ENCODE measurements at regions not wholly inside any gene's neighbourhood (a gene's known extent, or its start where the extent isn't known, plus 50 kb on each side); places are given as distances from the start of the nearest gene placed in this dataset.

- no peak for DNase-seq (ENCODE audit: low read depth in 2 of 2)
Observed at GRCh38 chr13:22287343-22287920, 616.6 kb downstream of the FGF9 start.

GRCh38 chr13:22288496-22288895 is 617.6 kb downstream of the FGF9 start:
- DNase-seq (ENCODE audit: low read depth in 2 of 2): no peak

- no peak for DNase-seq (ENCODE audit: low read depth in 2 of 2)
Observed at GRCh38 chr13:22289711-22290110, 618.8 kb downstream of the FGF9 start.

- no peak for DNase-seq (ENCODE audit: low read depth in 2 of 2)
Observed at GRCh38 chr13:22298530-22298929, 627.7 kb downstream of the FGF9 start.

- DNase-seq (ENCODE audit: low read depth in 2 of 2): no peak
Observed at GRCh38 chr13:22311734-22312404, 641.0 kb downstream of the FGF9 start.

- no peak for DNase-seq (ENCODE audit: low read depth in 2 of 2)
Observed at GRCh38 chr13:22312405-22312803, 641.5 kb downstream of the FGF9 start.

GRCh38 chr13:22316494-22317025 is 645.7 kb downstream of the FGF9 start:
- no peak for DNase-seq (ENCODE audit: low read depth in 2 of 2)

- DNase-seq (ENCODE audit: low read depth in 2 of 2): no peak
Observed at GRCh38 chr13:22320991-22321390, 650.1 kb downstream of the FGF9 start.

- no peak for DNase-seq (ENCODE audit: low read depth in 2 of 2)
Observed at GRCh38 chr13:22325761-22326160, 654.9 kb downstream of the FGF9 start.

- DNase-seq (ENCODE audit: low read depth in 2 of 2): no peak
Observed at GRCh38 chr13:22332416-22332815, 661.5 kb downstream of the FGF9 start.

- no peak for DNase-seq (ENCODE audit: low read depth in 2 of 2)
Observed at GRCh38 chr13:22336460-22336859, 665.6 kb downstream of the FGF9 start.

GRCh38 chr13:22357132-22357531 is 686.3 kb downstream of the FGF9 start:
- DNase-seq (ENCODE audit: low read depth in 2 of 2): no peak

GRCh38 chr13:22369090-22369489 is 698.2 kb downstream of the FGF9 start:
- DNase-seq (ENCODE audit: low read depth in 2 of 2): no peak

- no peak for DNase-seq (ENCODE audit: low read depth in 2 of 2)
Observed at GRCh38 chr13:22369840-22370239, 699.0 kb downstream of the FGF9 start.

- DNase-seq (ENCODE audit: low read depth in 2 of 2): no peak
Observed at GRCh38 chr13:22372261-22372660, 701.4 kb downstream of the FGF9 start.

- DNase-seq (ENCODE audit: low read depth in 2 of 2): no peak
Observed at GRCh38 chr13:22375151-22375550, 704.3 kb downstream of the FGF9 start.

GRCh38 chr13:22387899-22388298 is 717.0 kb downstream of the FGF9 start:
- DNase-seq (ENCODE audit: low read depth in 2 of 2): no peak

GRCh38 chr13:22399801-22400420 is 729.0 kb downstream of the FGF9 start:
- DNase-seq (ENCODE audit: low read depth in 2 of 2): no peak

- no peak for DNase-seq (ENCODE audit: low read depth in 2 of 2)
Observed at GRCh38 chr13:22402682-22403081, 731.8 kb downstream of the FGF9 start.

GRCh38 chr13:22403144-22403543 is 732.3 kb downstream of the FGF9 start:
- DNase-seq (ENCODE audit: low read depth in 2 of 2): no peak

GRCh38 chr13:22405891-22406290 is 735.0 kb downstream of the FGF9 start:
- DNase-seq (ENCODE audit: low read depth in 2 of 2): no peak

GRCh38 chr13:22412452-22412851 is 741.6 kb downstream of the FGF9 start:
- no peak for DNase-seq (ENCODE audit: low read depth in 2 of 2)

- DNase-seq (ENCODE audit: low read depth in 2 of 2): no peak
Observed at GRCh38 chr13:22422023-22422422, 751.1 kb downstream of the FGF9 start.

Data from lung microvascular endothelial cell (primary cell).